ENCODE measurements at regions not wholly inside any gene's neighbourhood (a gene's known extent, or its start where the extent isn't known, plus 50 kb on each side); places are given as distances from the start of the nearest gene placed in this dataset.

DNA sequence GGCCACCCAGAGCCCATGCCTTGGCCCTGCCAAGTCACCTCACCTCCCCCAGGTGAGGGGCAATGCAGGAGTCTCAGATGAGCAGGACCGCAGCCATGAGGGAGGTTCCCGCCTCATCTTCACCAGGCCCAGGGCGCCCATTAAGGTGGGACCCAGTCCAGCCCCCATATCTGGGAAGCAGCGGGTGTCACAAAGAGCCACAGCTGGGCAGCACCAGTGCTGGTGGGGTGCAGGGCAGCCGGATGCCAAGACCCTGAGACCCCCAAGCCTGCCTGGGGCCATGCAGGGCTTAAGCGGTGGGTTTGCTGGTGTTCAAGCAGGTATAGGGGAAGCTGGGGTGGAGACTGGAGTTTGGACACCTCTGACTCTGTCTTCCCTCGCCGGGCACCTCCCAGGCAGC, 237.8 kb upstream of the GSE1 start:
- Histone ChIP-seq H3K9me3 (ENCODE audit: low read depth) (no peaks in the 10 kb centered on the region), H3K27ac (no peak overlapping the region), H3K4me3 (no peak overlapping the region), H3K36me3 (no peaks in the 10 kb centered on the region), H3K27me3 (no peaks in the 10 kb centered on the region), H3K4me1 (ENCODE audit: low read depth) (peaks cover 13% of the 10 kb centered on the region)
- TF ChIP-seq, protein P1, sequence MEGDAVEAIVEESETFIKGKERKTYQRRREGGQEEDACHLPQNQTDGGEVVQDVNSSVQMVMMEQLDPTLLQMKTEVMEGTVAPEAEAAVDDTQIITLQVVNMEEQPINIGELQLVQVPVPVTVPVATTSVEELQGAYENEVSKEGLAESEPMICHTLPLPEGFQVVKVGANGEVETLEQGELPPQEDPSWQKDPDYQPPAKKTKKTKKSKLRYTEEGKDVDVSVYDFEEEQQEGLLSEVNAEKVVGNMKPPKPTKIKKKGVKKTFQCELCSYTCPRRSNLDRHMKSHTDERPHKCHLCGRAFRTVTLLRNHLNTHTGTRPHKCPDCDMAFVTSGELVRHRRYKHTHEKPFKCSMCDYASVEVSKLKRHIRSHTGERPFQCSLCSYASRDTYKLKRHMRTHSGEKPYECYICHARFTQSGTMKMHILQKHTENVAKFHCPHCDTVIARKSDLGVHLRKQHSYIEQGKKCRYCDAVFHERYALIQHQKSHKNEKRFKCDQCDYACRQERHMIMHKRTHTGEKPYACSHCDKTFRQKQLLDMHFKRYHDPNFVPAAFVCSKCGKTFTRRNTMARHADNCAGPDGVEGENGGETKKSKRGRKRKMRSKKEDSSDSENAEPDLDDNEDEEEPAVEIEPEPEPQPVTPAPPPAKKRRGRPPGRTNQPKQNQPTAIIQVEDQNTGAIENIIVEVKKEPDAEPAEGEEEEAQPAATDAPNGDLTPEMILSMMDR (IDR thresholded peaks at IDR 0.05; ENCODE audit: low read depth, low read length): no peak
- DNase-seq (ENCODE audit: low read depth in 1 of 2, low spot score in 1 of 2): no peak

DNA sequence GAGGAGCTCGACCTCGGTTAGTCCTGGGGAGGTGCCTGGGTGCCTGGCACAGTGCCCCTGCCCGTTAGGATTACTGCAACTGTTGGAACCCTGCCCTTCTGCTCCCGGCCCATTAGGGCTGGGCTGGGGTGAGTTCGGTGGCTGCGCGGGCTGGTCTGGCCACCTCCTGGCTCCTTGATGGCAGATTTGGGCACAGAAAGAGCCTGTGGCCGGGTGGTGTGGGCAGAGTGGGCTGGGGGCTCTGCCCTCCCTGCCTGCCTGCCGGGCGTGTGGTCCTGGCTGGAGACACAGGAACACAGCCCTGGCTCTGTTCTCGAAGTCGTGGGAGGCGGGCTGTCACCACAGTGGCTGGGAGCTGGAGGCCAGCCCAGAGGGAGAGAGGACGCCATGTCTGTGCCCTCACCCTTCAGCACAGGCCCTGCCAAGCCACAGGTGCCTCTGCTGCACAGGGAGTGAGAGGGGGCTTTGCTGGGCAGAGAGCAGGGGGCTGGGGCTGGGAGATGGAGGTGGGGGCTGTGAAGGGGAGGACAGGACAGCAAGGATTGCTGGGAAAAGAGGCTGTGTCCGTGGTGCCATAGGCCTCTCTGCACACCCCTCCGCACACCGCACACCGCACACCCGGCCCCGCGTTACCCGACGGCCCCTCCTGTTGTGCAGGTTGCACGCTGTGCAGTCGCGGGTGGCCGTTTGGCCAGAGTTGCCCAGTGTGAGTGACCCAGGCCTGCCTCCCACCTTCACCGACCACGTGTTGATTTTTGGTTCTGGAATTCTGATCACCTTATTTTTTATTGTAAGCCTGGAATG, 236.6 kb upstream of the GSE1 start:
- H3K27me3 ChIP-seq: no peaks in the 10 kb centered on the region
- no peak overlapping the region for H3K4me3 ChIP-seq
- DNase-seq (ENCODE audit: low read depth in 1 of 2, low spot score in 1 of 2): no peak
- TF ChIP-seq, protein P1 (IDR thresholded peaks at IDR 0.05; ENCODE audit: low read depth, low read length): no peak
- H3K4me1 ChIP-seq (ENCODE audit: low read depth): peaks cover 14% of the 10 kb centered on the region
- no peak overlapping the region for H3K27ac ChIP-seq
- no peaks in the 10 kb centered on the region for H3K36me3 ChIP-seq
- no peaks in the 10 kb centered on the region for H3K9me3 ChIP-seq (ENCODE audit: low read depth)

DNA sequence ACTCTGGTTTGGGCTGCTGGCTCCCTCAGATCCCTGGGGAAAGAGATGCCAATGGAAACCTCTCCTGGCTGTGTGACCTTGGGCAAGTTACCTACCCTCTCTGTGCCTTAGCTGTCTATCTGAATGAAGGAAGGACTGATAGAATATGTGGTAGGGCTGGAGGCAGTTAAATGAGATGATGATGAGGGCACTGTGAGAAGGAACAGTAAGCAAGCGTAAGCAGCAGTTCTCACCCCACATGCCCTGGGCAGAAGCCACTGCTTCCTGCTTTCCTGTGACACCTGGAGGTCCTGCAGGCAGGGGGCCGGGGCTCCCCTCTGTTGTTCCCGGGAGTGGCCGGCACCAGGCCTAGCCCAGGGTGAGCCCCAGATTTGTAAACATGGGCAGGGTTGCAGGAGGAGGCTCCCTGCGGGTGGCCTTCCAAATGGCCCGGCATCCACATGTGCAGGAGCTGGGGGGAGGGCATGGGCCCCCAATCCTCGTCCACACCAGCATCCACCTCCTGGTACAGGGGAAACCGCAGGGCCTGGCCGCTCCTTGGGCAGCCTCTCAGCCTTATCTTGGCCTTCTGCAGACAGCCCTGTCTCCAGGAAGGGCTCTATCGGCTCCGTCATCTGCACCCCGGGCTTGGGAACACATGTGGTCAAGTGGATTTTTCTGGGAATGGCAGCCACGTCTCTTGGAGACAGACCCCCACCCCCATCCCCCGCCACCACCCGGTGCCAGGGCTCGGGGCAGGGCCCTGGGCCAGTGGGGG, 235.6 kb upstream of the GSE1 start:
- H3K4me1 ChIP-seq (ENCODE audit: low read depth): peaks cover 24% of the 10 kb centered on the region
- no peak overlapping the region for H3K4me3 ChIP-seq
- no peaks in the 10 kb centered on the region for H3K36me3 ChIP-seq
- H3K9me3 ChIP-seq (ENCODE audit: low read depth): no peaks in the 10 kb centered on the region
- H3K27ac ChIP-seq: peak overlapping the region; percentile 53
- DNase-seq (ENCODE audit: low read depth in 1 of 2, low spot score in 1 of 2): peak; percentile 33 to 50
- no peaks in the 10 kb centered on the region for H3K27me3 ChIP-seq
- TF ChIP-seq, protein P1 (IDR thresholded peaks at IDR 0.05; ENCODE audit: low read depth, low read length): no peak

DNA sequence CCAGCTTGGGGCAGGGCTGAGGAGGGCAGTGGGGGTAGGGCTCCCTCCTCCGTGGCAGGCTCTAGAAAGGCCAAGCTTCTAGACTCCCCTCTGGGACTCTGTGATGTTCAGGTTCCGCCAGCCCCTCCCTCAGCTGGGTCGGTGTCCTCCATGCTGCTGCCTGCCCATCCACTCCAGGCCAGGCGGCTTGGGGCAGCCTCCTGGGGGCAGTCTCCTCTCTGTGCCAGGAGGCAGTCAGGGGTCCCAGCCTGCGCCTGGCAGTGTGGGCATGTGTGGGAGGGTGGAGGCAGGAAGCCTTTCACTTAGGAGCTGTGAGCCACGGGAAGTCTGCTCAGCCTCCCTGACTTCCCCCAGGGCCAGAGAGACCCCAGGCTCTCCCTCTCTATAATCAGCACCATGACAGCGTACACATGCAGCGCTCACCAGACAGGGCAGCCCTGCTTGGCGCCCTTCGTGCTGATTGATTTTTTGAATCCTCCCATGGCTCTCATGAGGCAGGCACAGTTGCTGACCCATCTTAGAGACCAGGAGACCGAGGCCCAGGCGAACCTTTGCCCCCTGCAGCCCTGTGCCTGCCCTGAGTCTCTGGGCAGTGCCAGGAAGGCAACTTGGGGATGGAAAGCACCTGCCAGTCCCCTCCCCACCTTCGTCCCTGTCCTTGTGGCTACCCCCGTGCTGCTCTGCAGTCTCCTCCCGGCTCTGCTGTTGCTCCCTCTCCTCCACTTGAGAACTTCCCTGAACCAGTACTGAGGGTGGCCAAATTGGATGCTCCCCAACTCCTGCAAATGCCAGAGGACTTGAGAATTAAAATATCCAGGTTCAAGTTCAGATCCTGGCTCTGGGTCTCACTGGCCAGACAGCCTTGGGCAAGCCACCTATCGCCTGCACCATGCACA, 234.7 kb upstream of the GSE1 start:
- Histone ChIP-seq H3K27ac (peak overlapping the region; percentile 53), H3K9me3 (ENCODE audit: low read depth) (no peaks in the 10 kb centered on the region), H3K4me1 (ENCODE audit: low read depth) (peaks cover 24% of the 10 kb centered on the region), H3K36me3 (no peaks in the 10 kb centered on the region), H3K4me3 (no peak overlapping the region), H3K27me3 (no peaks in the 10 kb centered on the region)
- no peak for DNase-seq (ENCODE audit: low read depth in 1 of 2, low spot score in 1 of 2)
- TF ChIP-seq, protein P1 (IDR thresholded peaks at IDR 0.05; ENCODE audit: low read depth, low read length): no peak
